HG03139 (cell line): ENCODE measurements at regions not wholly inside any gene's neighbourhood (a gene's known extent, or its start where the extent isn't known, plus 50 kb on each side); places are given as distances from the start of the nearest gene placed in this dataset.
"Not testable (repeated sequence)": the region's sequence is repeated elsewhere in the genome, so short reads cannot be mapped to it uniquely, and the experiment has no call there.

Experiments used
- ATAC-seq: cut with Tn5 transposase; IDR thresholded peaks from one replicate; pipeline ENCODE4 v1.9.1; 2021; ENCODE audit not compliant: unreplicated experiment

DNA sequence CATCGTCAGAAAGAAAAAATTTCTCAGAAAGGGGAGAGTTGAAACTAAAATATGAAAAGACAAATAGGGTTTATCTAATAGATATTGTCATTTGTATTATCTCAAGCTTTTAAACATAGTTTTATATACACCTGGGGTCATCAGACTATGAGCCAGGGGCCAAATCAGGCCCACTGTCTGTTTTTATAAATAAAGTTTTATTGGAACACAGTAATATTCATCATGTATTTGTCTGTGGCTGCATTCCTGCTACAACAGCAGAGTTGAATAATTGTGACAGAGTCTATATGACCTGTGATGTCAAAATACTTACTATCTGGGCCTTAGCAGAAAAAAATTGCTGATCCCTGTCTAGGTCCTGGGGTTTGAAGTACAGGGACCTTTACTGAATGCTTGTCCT is 120.5 kb upstream of the RUNX1 start:
- ATAC-seq, result no peak

DNA sequence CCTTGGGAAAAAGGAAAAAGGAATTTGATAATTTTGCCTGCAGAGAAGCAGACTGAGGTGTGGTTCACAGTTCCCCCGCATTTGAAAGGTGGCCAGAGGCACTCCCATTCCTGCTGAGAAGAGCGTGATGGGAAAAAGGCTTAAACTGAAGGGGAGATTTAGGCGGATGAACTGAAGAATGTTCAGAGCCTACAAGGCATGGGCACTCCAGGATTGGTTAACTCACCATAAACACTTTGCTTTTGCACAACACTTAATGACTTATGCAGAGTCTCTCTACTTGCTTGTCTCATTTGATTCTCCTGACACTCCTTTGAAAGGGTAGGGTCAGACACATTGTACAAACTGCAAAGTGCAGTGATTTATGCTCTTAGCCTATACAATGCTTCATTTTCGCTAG is 119.6 kb upstream of the RUNX1 start:
- no peak for ATAC-seq

DNA sequence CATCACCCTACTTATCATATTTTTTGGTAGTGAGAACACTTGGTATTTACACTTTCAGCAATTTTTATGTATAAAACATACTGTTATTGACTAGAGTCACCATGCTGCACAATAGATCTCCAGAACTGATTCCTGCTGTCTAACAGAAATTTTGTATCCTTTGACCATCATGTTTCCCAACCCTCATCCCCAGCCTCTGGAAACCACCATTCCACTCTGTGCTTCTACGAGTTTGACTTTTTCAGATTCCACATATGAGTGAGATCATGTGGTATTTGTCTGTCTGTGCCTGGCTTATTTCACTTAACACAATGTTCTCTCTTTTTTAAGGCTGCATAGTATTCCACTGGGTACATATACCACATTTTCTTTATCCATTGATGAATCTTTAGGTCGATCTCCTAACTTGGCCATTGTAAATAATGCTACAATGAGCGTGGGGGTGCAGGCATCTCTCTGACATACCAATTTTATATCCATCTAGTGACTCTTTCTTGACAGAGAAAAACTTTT is 115.9 kb upstream of the RUNX1 start:
- no peak for ATAC-seq

DNA sequence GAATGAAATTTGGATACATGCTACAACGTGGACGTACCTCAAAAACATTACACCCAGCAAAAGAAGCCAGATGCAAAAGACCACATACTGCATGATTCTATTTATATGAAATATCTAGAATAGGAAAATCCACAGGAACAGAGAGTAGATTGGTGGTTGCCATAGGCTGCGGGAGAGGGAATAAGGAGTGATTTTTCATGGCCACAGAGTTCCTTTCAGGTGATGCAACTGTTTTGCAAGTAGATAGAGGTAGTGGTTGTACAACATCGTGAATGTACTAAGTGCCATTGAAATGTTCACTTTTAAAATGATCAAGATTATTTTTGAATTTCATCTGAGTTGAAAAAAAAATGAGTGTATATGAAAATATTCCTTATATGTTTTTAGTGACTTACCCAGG is 115.3 kb upstream of the RUNX1 start:
- ATAC-seq, result no peak

DNA sequence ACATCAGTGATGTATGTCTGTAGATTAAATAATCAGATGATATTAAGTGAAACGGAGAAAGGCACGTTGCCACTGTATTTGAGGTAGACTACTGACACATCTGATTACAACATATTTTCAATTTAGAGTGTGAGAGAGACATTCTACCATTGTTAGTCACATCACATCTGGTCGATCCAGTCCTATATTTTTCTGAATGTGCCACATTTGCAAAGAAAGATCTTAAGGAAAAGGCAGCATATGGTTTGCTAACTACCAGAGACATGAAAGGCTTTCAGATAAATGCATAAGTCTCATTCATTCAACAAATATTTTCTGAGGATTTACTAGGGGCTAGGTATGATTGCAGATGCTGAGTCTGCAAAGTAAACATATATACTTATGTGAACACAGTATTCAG is 114.3 kb upstream of the RUNX1 start:
- no peak for ATAC-seq

DNA sequence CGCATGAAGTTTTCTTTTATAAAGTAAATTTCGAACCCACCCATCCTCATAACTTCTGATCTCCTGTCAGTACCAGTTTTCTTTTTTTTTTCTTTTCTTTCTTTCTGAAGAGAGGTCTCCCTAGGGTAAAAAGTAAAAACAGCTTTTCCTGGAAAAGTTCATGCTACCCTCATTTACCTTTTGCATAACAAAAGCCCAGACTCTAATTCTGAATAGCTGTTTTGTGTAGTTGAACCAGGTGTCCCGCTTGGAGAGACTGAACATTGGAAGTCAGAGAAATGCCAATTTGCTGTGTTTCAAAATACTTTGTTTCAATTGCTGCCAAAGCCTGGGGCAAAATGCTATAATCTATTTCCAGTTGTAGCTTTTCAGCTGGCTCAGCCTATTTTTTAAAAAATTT is 113.7 kb upstream of the RUNX1 start:
- no peak for ATAC-seq

DNA sequence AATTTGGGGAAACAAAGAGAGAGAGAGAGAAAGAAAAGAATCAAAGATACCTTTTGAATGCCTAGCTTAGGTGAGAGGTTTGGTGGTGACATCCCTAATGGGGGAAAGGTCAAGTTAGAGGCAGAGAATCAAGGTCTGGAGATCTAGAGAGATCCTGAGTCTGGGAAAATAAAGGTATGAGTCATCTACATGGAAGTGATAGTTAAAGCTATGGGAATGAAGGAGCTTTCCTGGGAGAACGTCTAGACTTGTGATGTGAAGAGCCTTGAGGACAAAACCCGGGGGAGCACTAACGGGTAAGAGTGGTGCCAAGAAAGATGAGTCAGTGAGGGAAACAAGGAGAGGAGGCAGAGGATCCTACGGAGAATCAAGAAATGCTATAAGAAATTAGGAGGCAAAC is 110.8 kb upstream of the RUNX1 start:
- no peak for ATAC-seq

DNA sequence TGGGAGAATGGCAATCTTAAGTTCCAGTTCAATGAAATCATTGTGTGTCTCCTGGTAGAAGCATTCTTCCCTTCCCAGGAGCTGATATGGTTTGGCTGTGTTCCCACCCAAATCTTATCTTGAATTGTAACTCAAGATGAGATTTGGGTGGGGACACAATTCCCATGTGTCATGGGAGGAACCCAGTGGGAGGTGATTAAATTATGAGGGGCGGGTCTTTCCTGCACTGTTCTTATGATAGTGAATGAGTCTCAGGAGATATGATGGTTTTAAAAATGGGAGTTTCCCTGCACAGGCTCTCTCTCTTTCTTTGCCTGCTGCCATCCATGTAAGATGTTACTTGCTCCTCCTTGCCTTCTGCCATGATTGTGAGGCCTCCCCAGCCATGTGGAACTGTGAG is 108.3 kb upstream of the RUNX1 start:
- not testable (repeated sequence) for ATAC-seq

DNA sequence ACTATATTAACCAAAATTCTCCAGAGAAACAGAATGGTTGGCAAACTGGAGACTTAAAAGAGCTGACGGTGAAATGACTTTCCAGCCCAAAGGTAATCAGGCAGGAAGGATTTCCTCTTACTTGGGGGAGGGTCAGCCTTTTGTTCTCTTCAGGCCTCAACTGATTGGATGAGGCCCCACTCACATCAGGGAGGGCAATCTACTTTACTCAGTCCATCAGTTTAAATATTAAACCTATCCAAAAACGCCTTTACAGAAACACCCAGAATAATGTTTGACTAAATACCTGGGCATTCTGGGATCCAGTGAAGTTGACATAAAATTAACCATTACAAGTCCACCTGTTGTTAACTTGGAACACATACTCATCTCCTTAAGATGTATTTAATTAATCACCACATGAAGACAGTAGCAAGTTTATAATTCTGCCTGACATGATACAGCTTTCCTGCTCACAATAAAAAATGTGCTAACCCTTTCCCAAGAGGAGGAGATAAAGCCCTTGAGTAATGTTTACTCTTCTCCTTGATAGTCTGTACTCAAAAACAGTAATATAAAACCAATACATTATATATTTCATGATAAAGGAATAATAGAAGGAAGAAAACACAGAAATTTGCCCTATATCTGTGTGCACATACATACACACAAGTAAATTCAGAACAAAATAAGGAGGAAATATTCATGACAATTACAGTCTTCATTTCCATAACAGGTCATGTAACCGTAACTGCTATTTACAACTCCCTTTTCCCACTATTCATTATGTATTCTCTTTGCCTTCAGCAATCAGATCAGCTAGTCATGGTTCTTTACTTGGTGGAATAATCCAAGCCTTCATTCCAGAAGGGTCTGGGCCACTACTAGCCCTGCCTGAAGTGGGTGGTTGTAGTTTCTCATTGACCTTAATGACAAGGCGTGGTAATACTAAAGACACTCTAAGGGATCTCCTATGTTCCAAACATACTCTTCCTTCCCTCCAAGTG is 107.5 kb upstream of the RUNX1 start:
- no peak for ATAC-seq

DNA sequence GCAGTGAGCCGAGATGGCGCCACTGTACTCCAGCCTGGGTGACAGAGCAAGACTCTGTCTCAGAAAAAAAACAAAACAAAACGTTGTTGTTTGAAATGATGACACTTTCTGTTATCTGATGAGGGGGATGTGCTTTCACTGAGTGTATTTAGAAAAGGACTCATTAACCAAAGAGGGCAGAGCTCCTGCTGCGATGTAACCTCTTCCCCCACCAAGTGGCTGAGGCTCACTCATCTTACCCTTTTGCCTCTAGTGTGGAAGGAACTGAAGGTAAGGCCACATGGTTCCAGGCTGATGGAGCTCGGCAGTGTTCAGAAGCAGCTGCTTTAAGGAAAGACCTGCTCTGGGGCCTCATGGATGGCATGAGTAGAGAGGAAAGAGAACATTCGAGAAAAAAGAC is 105.7 kb upstream of the RUNX1 start:
- ATAC-seq, result no peak

DNA sequence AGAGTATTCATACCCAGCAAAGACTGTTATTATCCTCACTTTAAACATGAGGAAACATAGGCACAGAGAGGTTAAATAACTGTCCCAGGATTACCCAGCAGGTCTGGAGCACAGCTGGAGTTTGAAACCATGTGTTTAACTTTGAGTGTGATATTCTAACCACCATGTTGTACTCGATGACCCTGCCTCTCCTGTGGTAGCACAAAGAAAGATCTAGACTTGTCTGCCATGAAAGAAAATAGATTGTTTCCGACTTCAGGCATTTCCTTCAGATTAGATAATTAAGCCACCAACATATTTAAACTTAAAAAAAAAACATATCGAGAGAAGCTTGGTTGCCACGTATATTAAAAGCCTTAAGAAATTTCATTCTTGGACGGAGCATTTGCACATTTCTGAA is 104.6 kb upstream of the RUNX1 start:
- ATAC-seq, result no peak

DNA sequence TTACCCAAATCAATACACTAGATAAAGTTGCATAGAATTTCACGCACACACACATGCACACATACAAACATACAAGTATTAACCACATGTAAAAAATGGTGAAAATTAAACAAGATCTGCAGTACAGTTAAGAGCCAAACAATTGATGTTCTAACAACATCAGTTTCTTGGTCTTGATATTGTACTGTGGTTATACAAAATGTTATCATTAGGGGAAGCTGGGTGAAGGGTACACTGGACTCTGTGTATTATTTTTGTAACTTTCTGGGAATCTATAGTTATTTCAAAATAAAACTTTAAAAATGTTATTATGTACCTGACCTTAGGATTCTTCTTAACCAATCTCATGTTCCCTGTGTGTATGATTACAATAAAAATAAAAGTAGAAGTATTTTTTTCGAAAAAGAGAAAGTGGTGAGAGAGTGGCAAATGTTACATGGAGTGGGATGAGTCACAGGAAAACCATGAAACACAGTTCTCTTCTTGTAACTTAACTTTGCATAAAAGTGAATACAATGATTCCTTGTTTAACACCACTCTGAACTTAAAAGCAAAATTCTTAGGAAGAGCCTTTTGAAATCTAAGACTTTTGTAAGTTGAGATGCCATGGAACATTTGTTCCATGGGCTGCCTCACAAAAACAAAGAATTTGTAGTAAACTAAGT is 101.6 kb upstream of the RUNX1 start:
- ATAC-seq, result no peak

DNA sequence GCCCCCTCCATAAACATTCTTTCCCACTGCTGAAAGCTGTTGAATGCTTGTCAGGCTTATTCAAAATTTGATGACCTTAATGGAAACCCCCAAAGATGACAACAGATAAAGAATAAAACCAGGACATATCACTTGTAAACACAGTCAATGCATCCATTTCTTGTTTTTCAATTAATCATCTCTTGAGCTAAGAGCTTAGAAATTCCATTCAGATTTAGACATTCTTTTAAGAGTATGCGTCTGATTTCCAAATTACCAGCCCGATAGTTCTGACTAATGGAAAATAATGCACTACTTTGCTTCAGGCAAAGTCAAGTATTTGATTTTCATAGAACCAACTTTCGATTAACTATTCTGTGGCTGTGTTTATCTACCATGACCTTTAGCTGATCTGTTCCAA is 100.6 kb upstream of the RUNX1 start:
- ATAC-seq, result no peak

DNA sequence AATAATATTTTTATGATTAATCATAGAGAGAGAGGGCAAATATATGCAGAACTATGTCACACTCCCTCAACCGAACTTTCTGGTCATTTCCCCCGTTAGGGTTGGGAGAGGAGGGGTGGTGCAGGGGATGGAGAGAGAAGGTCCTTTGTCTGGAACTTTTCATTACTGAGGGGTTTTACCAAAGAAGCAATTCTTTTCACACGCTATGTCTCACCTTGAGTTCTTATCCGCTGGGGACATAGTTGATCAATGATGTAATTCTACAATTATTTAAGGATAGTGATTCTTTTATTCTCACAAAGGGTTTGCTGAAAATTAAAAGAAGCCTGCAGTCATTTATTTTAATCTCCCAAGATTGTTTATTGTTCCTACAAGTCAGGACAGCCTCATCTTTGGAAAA is 98.3 kb upstream of the RUNX1 start:
- no peak for ATAC-seq

DNA sequence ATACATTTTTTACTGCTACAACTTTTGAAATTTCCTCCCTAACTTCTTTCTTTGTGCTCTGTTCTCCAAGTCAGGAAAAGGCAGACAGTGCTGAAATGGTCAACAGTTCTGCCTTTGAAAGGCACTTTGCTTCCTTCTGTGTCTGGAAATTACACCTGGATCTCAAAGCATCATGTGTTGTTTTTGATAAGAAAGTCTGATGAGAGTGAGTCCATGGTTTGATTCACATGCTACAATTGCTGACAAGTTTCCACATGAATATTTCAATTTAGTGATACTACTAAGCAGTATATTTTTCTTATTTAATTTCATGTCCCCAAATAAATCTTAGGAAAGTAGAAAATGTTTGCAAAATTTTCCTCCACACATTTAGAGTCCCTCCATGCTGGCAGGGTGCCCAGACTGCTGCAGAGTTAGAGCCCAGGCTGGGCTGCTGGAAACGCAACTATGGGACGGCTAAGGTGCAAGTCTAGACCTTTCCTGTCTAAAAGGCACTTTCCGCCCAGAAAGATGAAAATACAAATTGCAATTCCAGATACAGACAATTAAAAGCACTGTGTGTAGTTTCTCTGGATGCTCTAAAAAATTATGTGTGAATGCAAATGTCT is 96.6 kb upstream of the RUNX1 start:
- ATAC-seq, result no peak

DNA sequence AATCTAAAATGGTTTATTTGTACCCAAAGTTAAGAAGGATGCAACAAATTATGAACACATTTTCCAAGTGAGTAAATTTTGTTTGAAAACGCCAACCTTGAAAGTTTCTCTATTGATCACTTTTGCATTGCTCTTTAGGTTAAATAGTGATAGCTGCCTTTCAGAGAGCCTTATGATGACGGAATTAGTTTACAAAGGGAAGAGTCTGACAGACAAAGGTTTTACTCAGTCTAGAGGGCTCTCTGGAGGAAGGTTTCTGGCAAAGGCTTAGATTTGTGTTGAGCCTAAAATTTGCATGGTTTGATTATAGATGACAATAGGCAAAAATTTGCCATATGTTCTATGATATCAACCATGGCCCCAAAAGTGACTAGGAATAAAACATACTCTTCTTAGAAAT is 95.9 kb upstream of the RUNX1 start:
- ATAC-seq, result no peak

DNA sequence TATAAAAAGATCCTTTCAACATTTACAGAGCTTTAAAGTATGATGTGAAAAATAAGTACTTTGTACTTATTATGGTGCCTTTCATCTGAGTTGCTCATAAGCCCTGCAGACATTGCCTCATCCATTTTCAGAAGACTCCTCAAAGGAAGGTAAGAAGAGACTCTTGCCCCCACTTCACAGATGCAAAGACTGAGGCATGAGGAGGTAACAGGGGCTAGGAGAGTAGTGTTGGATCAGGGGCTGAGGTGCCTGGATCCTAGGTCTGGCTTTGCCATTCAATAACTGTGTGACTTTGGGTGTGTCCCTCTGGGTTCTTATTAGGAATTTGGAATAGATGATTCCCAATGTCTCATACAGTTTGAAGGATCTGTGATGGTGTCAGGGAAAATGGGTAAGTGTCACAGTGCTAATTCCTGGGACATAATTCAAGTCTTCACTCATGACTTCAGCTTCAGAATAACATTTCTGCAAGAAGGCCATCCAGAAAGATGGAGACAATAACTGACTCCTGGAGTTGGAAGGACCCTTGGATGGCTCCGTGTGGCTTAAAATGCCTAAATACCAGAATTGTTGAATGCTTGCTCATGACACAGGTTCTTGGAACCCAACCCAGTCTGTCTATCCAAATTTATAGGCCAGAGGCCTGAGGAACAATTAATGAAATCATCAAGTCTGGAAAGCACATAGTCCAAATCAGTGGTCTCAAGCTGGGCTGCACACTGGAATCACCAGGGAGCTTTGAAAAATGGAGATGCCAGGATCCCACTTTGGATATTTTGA is 93.1 kb upstream of the RUNX1 start:
- ATAC-seq, result no peak

DNA sequence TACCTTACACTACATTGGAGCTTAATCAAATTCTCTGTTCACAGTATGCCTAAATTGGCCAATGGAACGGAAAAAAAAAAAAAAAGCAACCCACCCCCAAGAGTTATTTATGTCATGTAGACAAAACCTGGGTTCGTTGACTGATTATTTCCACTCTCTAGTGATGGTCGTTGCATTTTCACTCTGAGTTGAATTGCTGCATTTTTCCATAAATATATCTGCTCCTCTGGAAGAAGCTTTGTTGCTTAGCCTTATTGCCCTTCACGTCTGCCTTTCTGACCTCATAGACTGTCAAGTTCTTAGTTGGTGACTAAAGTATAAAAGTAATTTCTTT is 90.2 kb upstream of the RUNX1 start:
- no peak for ATAC-seq

DNA sequence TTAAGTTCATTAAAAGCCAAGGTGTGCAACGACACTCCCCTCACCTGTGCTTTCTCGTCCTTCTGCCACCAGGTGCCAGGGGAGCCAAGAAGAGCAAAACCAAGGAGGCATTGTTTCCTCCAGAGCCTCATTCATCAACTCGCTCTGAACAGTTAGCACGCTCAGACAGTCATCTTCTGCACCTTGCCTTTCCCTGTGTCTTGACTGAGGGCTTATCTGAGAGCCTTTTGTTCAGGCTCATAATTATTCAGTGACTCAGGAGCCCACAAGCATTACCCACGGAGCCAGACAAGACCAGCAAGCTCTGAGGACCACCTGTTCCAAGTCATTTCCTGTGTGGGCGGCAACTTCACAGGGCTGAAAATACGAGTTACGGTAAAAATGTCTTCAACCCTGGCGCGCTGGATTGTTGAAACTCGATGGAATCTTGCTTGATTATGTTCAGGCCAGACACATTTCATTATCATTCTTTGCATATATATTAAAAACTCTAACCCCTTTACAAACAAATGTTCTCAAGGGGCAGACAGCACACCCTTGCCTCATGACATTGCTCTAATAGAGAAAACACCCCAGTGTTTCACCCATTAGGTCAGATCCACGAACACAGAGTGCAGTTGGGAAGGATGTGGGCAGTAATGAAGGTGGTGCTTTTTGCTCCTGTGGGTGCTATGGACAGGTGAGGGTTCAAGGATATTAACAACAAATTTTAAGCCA is 89.7 kb upstream of the RUNX1 start:
- no peak for ATAC-seq

DNA sequence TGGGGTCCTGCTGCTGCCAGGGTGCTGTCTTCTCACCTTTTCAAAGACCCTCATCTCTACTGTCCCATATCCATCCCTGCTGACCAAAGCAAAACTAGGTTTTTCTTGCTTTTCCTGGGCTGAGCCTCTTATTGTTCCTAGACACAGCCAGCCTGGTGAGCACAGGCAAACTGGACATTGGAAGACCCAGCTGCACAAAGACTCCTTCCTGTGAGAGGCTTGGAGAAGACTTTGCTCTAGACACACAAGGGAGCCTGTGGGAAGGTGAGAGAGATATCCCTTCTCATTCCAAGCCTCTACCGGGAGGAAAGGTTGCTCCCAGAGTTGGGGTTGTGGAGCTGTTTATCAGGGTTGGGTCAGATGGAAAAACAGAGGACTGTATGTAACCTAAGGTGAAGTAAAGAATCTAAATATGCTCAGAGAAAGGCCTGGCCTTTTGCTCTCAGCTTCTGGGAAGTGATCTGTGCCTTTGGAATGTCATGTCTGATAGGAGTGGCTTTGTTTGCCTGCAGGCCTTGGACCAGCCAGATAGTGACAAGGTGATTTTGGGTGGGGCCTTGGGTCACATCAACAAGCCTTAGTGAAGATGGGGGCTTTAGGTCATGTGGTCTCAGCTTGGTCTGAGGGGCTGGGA is 87.6 kb upstream of the RUNX1 start:
- ATAC-seq, result no peak
